Epithelial cell of proximal tubule (primary cell): ENCODE measurements at regions not wholly inside any gene's neighbourhood (a gene's known extent, or its start where the extent isn't known, plus 50 kb on each side); places are given as distances from the start of the nearest gene placed in this dataset.
A peak's percentile ranks its signal among the peaks of the same experiment; 100 is the strongest.

Experiments
- DNase-seq: peaks from one replicate; pipeline ENCODE4 v3.0.0-alpha.2; 2011; ENCODE audit warnings: low read depth
- H3K4me3 ChIP-seq: 2 replicates; pipeline ENCODE4 v1.5.1; 2011; ENCODE audit warnings: low read depth, mild to moderate bottlenecking, low read length
- CTCF ChIP-seq: conservative IDR thresholded peaks from 2 replicates; pipeline ENCODE4 v1.5.1; 2012; ENCODE audit warnings: low read depth, mild to moderate bottlenecking, low read length

- TF ChIP-seq CTCF: no peak
- DNase-seq: no peak
Measured at GRCh38 chr1:232501854-232502253, 128.1 kb downstream of the SIPA1L2 start.

GRCh38 chr1:232499188-232499587 lies 130.7 kb downstream of the SIPA1L2 start:
- no peak overlapping the region for H3K4me3 ChIP-seq
- DNase-seq: no peak
- no peak for TF ChIP-seq CTCF

More at GRCh38 chr1:232501854-232502253, 128.1 kb downstream of the SIPA1L2 start:
- H3K4me3 ChIP-seq: no peak overlapping the region

- TF ChIP-seq CTCF: no peak
- H3K4me3 ChIP-seq: no peak overlapping the region
- DNase-seq: no peak
Measured at GRCh38 chr1:232493869-232494268, 136.1 kb downstream of the SIPA1L2 start.

- no peak for TF ChIP-seq CTCF
- no peak overlapping the region for H3K4me3 ChIP-seq
- no peak for DNase-seq
Measured at GRCh38 chr1:232489256-232489655, 140.7 kb downstream of the SIPA1L2 start.

GRCh38 chr1:232487236-232487635 lies 142.7 kb downstream of the SIPA1L2 start:
- no peak for DNase-seq
- no peak for TF ChIP-seq CTCF
- no peak overlapping the region for H3K4me3 ChIP-seq

- H3K4me3 ChIP-seq: no peak overlapping the region
- TF ChIP-seq CTCF: no peak
- peak; percentile 43 for DNase-seq
Measured at GRCh38 chr1:232486454-232487207, 143.3 kb downstream of the SIPA1L2 start.

GRCh38 chr1:232486006-232486405 lies 143.9 kb downstream of the SIPA1L2 start:
- no peak for TF ChIP-seq CTCF
- H3K4me3 ChIP-seq: no peak overlapping the region
- DNase-seq: no peak
